ENCODE measurements at regions not wholly inside any gene's neighbourhood (a gene's known extent, or its start where the extent isn't known, plus 50 kb on each side); places are given as distances from the start of the nearest gene placed in this dataset.

DNA sequence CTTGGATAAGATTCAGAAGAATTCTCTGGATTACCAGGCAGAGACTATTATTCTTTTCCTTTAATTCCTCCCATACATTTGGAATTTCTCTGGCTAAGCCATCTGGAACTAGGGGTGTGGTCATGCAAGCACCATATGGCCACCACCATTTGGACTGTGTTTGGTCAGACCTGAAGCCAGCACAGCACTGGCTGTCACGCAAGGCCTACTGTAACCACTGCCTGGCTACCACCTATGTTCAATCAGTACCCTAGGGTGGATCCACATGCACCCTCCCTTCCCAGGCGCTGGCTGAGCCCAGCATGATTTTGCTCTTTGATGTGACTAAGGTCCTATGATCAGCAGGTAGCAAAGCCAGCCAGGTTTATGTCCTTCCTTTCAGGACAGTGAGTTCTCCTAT lies 287.8 kb upstream of the GOLIM4 start:
- Histone ChIP-seq H3K27ac (no peak overlapping the region), H3K4me3 (no peak overlapping the region)

DNA sequence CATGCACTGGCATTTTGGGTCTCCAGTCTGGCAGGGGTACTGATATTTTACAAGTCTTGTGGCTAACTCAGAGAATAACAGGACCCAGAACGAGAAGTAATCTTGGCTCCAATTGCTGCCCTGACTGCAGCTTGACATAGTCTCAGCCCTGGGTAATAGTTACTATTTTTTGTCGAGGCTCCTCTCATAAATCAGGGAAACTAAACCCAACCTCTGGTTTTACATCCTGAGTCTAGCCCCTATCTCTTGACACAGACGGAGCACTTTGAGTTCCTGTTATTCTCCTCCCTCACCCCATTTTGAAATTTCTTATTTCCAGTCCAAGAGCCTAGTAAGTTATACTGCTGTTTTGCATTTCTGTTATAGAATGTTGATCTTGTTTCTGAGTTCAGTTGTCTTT lies 276.1 kb upstream of the GOLIM4 start:
- Histone ChIP-seq H3K4me3 (no peak overlapping the region), H3K27ac (no peak overlapping the region)

DNA sequence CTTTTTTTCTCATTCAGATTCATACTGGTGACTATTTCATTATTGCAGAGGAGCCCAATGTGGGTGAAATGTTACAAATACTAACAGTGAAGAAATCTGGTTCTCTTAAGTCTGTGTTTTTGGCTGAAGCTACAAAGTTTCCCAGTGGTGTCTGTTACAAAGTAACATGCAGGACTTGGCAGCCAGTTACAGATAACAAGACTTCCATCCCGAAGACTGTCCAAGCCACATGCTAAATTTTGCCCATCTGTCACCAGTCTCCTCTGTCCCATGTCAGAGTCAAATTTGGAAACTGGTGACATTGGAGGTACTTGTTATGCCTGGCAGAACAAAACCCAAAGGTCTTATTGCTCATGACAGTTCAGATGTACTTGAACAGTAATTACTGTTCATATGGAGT lies 269.2 kb upstream of the GOLIM4 start:
- H3K4me3 ChIP-seq = no peak overlapping the region
- no peak overlapping the region for H3K27ac ChIP-seq

DNA sequence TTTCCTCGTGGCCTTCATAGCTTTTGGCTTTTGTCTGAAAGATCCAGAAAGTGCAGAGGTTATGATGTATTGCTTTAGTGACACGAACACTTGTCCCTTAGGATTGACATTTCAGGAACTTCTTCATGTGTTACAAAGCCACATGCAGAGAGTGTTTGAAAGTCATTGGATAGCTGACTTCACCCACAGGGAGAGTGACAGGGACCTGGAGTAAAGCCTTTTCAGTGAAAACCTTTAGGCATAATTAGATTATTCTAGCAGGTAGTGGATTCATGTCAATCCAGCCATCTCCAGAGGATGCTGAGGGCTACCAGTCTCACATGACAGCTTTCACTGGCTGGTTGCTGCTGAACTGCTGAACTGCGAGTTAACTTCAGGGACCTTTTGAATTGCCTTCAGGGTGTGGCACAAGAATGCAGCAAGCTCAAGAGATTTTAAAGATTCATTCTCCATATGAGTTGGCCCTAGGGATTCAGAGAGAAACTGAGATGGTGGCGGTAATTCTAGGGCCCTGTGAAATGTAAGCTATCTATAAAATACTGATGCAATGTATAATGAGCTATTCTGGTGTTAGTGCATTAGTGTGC lies 267.0 kb upstream of the GOLIM4 start:
- Histone ChIP-seq H3K27ac (no peak overlapping the region), H3K4me3 (no peak overlapping the region)

DNA sequence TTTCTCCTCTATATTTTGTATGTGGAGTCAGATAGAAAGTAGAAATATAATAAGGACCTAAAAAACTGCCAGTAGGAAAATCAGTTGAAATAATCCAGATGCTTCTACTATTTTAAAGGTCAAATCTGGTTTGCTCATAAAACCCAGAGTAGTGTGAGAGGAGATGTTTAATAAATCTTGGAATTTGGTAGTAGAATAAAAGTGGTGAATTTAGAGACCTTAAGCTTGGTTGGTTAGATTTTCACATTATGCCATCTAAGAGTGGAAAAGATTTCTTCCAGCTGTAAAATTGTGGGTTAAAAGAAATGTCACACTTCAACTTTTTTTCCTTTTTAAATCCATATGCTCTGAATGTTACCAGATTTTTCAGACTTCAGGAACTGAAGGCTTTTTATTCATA lies 266.4 kb upstream of the GOLIM4 start:
- Histone ChIP-seq H3K27ac (no peak overlapping the region), H3K4me3 (no peak overlapping the region)

DNA sequence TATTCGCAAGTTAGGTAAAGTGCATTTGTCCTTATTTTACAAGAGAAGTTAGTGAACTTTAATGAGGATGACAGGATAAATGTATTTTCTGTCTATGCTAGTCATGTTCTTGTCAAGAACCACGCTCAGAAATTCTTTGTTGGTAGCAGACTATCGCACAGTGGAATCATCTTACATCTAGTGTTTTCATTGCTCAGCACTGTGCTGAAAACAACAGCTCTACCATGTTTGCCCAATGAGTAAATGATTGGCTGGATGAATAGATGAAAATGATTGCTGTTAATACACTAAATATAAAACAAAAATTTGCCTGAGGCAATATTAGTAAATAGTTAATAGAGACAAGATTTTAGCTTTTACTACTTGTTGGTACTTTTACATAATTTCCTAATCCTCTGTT lies 265.3 kb upstream of the GOLIM4 start:
- Histone ChIP-seq H3K27ac (no peak overlapping the region), H3K4me3 (no peak overlapping the region)

DNA sequence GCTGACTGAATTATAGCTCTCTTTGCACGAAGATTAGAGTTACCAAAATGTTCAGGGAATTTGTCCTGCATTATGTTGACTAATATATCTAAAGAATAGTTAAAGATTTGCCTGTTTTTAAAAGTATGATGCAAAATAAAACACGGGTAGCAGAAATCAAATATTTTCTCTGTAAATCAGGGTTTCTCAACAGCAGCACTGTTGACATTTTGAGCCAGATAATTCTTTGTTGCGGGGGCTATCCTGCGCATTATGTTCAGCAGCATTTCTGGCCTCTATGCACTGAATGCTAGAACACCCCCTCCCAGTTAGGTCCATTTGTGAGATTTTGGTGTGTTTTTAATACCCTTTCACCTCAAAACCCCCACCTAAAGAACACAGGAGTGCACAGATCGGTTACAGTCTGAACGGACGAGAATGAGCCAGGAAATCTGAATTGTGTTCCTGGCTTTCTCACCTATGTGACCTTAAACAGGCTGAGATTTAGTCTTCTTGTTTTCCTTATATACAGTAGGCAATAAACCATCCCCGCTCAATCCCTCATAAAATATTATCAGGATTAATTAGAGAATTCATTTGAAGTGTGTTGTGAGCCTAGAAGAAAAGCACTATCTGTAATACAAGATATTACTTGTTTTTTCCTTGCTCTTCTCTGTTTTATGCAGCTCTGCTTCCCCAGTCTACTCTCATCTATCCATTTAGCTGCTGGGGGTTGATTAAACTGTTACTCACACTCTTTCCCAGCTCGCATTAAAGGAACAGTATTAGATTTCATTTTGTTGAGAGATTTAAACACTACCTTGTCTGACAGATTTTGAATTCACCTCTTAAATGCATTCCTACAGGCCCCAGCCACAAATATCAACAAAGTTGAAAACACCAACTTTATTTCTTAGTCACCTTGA lies 247.5 kb upstream of the GOLIM4 start:
- Histone ChIP-seq H3K4me3 (no peak overlapping the region), H3K27ac (no peak overlapping the region)

DNA sequence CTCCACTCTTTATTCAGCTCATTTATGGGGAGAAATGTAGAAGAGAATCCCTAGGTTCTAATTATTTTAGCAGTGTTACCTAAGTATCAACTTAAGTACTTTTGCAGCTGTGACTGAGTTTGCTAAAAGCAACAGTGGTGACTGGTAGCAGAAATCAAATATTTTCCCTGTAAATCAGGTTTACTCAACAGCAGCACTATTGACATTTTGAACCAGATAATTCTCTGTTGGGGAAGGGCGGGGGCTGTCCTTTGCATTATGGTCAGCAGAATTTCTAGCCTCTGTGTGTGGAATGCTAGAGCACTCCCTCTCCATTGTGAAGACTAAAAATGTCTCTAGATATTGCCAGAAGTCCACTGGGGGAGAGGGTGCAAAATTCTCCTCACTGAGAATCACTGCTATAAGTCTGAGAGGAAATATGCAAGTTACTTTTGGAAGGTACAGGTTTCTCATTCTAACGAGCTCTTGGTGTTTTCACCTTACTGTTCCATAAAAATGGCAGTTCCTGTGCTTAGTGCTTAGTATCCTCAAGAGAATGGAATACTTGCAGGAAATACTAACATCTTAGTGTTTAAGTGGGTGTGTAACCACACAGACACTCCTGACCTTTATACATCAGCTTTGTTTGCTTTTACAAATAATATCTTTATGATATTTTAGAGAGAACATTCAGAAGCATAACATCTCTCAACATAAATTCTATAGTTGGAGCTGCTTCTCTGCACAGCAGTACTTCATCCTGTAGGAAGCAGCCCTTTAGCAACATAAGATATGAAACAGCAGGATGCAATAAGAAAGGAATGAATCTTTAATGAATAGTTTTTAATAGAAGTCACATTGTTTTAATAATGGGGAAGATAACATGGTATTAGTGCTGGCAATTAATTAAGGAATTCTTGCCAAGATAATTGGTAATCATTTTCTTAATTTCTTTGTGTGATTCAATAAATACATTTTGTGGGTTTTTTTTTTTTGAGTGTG lies 246.5 kb upstream of the GOLIM4 start:
- Histone ChIP-seq H3K4me3 (no peak overlapping the region), H3K27ac (no peak overlapping the region)

DNA sequence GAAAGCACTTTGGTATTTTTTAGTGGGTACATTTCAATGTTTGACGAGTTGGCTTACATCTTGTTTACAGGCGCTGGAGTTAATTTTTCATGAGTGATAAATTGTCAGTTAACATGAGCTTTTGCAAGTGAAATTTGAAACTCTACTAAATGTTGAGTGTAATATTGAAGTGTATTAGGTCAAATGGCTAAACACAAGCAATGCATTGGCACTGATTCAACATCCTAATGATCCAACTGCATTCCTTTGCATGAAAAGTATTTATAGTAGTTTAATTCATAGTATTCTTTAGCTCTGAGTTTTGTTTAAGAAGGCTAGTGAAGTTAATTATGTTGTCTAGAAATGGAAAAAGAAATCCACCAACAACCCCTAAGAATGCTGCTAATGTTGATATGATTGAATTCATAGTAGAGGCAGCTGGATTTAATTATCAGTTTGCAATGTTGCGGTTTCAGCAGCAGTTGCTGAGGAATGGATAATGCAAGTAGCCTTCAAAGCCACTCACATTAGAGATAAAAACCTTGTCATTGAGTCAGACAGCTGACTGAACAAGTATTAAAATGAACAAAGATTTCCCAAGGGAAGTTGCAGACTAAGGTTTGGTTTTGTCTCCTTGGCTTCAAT lies 245.6 kb upstream of the GOLIM4 start:
- Histone ChIP-seq H3K27ac (no peak overlapping the region), H3K4me3 (no peak overlapping the region)

DNA sequence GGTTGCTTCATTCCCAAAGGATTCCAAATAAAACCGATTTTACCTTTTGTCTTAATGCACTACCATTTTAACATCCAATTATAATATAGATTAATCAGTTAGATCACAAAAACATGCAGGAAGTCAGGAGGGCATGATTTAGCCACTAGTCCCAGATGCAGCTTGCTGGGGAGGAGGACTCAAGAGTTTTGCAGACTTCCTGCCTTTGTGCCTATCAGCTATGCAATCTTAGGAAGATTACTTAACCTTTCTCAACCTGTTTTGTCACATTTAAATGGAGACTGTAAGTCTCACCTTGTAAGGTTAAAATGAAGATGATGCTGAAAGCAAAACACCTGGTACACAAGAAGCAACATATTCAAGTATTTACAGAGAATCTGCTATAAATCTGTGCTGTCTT lies 242.4 kb upstream of the GOLIM4 start:
- H3K27ac ChIP-seq = no peak overlapping the region
- no peak overlapping the region for H3K4me3 ChIP-seq

DNA sequence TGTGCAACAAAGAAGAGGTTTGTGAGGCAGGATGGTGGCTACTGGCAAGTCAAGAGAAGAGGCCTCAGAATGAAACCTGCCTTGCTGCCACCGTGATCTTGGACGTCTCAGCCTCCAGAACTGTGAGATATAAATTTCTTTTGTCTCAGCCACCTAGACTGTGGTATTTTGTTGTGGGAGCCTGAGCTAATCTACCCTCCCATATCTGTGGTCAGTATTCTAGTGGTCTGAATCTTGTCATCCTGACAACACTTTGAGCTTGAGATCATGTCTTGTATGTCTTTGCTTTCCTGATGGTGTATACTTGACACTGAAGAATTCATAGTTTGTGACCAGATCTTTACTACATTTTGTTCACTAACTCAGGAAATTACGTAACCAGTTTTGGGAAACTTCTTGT lies 240.6 kb upstream of the GOLIM4 start:
- Histone ChIP-seq H3K4me3 (no peak overlapping the region), H3K27ac (no peak overlapping the region)

DNA sequence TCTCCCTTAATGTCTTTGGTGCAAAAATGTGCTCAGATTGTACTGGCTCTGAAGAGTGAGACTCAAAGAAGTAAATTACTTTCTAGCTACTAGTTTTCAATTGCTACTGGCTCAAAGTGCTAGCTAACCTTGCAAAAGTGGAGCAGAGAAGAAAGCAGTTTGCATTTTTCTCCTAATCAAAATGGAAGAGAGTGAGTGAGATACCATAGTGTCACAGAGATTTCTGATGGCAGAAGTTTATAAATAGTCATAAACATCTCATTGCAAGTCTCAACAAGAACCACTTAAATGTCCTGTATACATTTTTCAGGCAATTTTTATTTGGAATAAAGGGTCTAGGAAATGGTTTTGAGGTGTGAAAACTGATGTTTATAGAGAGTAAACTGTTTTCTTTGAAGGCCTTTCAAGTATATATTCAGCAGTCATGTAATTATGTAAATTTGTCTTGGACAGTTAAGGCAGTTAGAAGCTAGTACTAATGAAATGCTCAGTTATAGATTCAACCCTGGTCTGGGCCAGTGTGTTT lies 237.7 kb upstream of the GOLIM4 start:
- Histone ChIP-seq H3K4me3 (no peak overlapping the region), H3K27ac (no peak overlapping the region)

DNA sequence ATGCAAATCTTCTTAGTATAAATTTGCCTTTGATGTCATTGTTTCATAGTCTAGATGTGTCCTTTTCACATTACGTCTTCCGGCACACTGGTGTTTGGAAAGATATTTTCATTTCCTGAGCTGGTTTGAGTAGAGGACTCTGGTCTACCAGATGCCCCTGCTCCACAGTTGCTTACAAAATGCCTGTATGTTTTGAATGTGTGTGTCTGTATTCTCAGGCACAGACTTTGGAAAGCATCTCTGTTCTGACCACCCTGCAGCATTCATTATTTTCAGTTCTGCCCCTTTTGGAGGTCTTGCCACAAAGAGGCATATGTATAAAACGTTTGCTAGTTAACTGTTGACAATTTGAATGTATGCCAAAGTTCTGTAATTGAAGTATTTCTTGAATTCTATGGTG lies 236.0 kb upstream of the GOLIM4 start:
- Histone ChIP-seq H3K27ac (no peak overlapping the region), H3K4me3 (no peak overlapping the region)

DNA sequence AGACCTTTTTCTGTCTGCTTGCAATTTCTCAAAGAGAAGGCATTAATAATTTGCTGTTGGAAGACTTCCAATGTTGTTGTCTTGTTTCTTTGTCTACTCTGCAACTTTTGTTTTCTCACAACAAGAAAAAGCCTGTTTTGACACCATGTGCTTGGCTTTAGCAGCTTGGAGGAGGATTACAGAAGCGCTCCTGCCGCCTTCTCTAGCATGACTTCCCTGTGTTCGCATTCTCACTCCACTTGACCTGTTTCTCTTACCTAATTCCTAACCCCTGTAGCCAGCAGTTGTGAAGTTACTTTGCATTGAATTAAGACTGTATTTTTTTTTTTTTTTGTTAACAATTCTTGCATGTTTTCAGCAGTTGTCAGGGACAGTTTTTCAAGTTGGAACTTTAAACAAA lies 235.3 kb upstream of the GOLIM4 start:
- no peak overlapping the region for H3K4me3 ChIP-seq
- H3K27ac ChIP-seq = no peak overlapping the region

DNA sequence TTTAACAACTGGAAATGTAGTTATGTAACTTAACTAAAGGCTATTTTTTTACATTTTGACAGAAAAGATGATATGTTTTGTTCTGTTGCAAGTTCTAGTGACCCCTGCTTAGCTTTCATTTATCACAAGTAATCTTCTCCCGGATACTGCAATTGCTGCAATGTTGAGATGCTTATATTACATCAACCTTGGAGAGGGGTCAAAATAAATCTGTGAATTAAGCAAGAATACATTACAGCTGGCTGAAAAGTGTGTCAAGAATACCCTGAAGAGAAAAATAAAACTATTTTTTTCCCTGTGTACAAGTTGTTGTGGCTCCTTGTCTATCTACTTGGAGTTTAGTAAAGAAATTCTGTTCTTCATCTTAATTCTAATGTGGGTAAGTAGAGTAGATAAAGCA lies 232.1 kb upstream of the GOLIM4 start:
- Histone ChIP-seq H3K27ac (no peak overlapping the region), H3K4me3 (no peak overlapping the region)

DNA sequence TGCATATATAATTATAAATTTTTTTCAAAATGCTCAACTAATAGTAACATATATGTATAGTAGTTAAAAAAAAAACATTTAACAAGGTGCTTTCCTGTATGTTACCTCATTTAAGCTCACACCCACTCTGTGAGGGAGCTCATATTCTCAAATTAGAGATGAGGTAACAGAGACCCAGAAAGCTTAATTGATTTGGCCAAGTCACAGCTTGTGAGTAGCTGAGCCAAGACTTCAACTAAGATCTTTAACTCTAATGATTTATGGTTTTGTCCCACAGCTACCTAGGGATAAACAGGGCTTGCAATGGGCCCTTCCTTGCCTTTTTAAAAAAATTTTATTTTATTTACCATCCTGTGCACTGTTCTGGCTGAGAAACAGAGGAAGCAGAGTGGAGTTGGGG lies 230.0 kb upstream of the GOLIM4 start:
- Histone ChIP-seq H3K4me3 (no peak overlapping the region), H3K27ac (no peak overlapping the region)

DNA sequence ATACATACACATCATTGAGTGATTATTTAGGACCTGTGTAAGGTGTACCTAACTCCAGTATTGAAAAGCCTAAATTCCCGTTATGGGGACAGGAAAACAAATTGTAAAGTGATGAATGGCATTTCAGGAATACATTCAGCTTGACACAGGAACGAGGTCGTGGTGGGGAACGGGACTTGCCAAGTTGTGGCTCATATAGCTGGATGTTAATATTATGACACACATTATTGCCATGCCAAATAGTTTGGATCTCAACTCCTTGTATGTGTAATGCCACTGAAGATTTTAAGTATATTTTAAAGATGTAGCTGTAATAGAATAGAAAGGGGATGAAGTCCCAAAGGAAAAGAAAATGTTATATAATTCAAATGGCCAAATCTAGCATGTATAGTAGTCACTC lies 227.2 kb upstream of the GOLIM4 start:
- Histone ChIP-seq H3K27ac (no peak overlapping the region), H3K4me3 (no peak overlapping the region)

DNA sequence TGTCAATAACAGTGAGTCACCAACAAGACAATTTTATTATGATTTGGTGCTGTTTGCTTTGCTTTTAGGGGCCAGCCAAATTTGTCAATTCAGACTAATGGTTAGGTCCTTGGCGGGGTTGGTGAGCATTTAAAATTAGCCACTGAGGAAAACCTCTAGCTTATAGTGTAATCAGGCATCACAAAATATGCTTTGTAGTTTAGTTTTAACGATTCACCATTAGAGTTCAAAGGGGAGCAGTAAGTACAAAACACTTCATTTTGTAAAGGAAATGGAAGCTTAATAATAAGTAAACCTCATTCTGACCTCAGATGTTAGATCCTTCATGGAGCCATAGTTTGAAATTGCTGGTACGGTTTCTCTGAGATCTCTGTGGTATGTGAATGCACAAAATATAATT lies 218.4 kb upstream of the GOLIM4 start:
- Histone ChIP-seq H3K27ac (no peak overlapping the region), H3K4me3 (no peak overlapping the region)

DNA sequence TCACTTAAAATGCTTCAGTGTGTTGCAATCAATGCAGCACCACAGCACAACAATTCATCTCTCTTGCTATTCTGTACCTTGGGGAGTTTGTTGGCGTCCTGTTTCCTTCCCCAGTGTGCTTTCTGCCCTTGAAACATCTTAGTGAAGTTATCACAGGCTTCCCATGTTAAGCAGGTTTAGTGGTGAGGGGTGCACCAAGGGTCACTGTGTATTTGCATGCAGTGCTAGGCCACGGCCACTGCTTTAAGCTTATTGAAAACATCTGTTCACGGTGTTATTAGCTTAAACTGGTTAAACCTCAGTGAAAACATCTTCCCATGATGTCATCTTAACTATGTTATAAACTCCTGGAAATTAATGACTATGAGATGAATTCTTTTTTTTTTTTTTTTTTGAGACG lies 217.3 kb upstream of the GOLIM4 start:
- Histone ChIP-seq H3K27ac (no peak overlapping the region), H3K4me3 (no peak overlapping the region)

DNA sequence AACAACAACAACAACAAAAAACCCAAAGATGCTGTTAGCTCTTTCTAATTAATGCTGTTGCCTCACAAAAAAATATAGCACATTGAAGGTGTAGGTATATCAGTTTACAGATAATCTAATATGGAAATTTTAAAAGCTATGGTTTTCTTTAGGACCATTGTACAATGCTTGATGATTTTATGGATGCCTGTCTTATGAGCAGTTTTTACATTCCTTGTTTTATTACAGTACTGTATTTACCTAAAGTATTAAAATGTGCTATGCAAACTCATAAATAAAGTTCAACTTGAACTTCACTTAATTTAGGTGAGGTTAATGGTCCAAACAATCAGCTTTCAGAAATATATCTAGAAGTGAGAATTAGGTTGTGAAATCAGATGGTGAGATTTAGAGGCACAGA lies 212.2 kb upstream of the GOLIM4 start:
- no peak overlapping the region for H3K4me3 ChIP-seq
- no peak overlapping the region for H3K27ac ChIP-seq

Measured in skin epidermis (tissue), 12 donors.